Panc1 (cell line): ENCODE measurements at regions not wholly inside any gene's neighbourhood (a gene's known extent, or its start where the extent isn't known, plus 50 kb on each side); places are given as distances from the start of the nearest gene placed in this dataset.

Experiments used
- CTCF ChIP-seq: fragments of 450-650 bp; IDR thresholded peaks from 2 replicates; pipeline ENCODE4 v1.5.1; 2017; ENCODE audit warnings: mild to moderate bottlenecking
- POLR2AphosphoS5 ChIP-seq: IDR thresholded peaks from 2 replicates; pipeline ENCODE4 v1.6.1; 2012; ENCODE audit warnings: mild to moderate bottlenecking, low read depth, low read length, moderate library complexity
- REST ChIP-seq, 2 experiments: IDR thresholded peaks; 2 replicates each; pipeline ENCODE4 v1.6.1; 2011 to 2012; ENCODE audit warnings: low read depth in 2 of 2, control low read depth in 1 of 2, low read length in 1 of 2, mild to moderate bottlenecking in 1 of 2, moderate library complexity in 1 of 2; ENCODE audit not compliant: insufficient read depth in 1 of 2
- SIN3A ChIP-seq: IDR thresholded peaks from 2 replicates; pipeline ENCODE4 v1.6.1; 2012; ENCODE audit warnings: low read depth, mild to moderate bottlenecking, low read length, moderate library complexity, borderline replicate concordance; ENCODE audit not compliant: insufficient read depth
- TCF7L2 ChIP-seq: IDR thresholded peaks from 2 replicates; pipeline ENCODE4 v1.6.1; 2011; ENCODE audit warnings: mild to moderate bottlenecking, low read depth, low read length, inconsistent platforms

- TF ChIP-seq CTCF = no peak
- TF ChIP-seq POLR2AphosphoS5 = no peak
- no peak for TF ChIP-seq REST (IDR thresholded peaks at IDR 0.05; ENCODE audit: insufficient read depth in 1 of 2, low read depth in 2 of 2, low read length in 1 of 2)
- TF ChIP-seq TCF7L2 = no peak
- no peak for TF ChIP-seq SIN3A
These were observed 267.8 kb upstream of the FRG2C start for GRCh38 chr3:75396316-75396802.
